Muscle layer of duodenum (tissue), 2 donors: ENCODE measurements at regions not wholly inside any gene's neighbourhood (a gene's known extent, or its start where the extent isn't known, plus 50 kb on each side); places are given as distances from the start of the nearest gene placed in this dataset.

Experiments
- H3K27ac ChIP-seq: one replicate; pipeline ENCODE4 v1.7.0; 2013; ENCODE audit warnings: mild to moderate bottlenecking, low read length
- H3K27me3 ChIP-seq: one replicate; pipeline ENCODE4 v1.7.0; 2013; ENCODE audit warnings: low read depth, mild to moderate bottlenecking, control low read depth, low read length
- H3K36me3 ChIP-seq, 2 donors: one replicate each; pipeline ENCODE4 v1.7.0; 2013; ENCODE audit warnings: low read length in 2 of 2, control low read depth in 1 of 2, mild to moderate bottlenecking in 1 of 2; ENCODE audit not compliant: insufficient read depth in 2 of 2, control insufficient read depth in 1 of 2
- H3K4me1 ChIP-seq, 2 donors: one replicate each; pipeline ENCODE4 v1.7.0; 2013; ENCODE audit warnings: low read length in 2 of 2, mild to moderate bottlenecking in 2 of 2, control low read depth in 1 of 2, moderate library complexity in 1 of 2; ENCODE audit not compliant: insufficient read depth in 2 of 2, control insufficient read depth in 1 of 2
- H3K4me3 ChIP-seq, 2 donors: one replicate each; pipeline ENCODE4 v1.7.0; 2013; ENCODE audit warnings: low read length in 2 of 2, low read depth in 1 of 2, mild to moderate bottlenecking in 1 of 2
- H3K9me3 ChIP-seq, 2 donors: one replicate each; pipeline ENCODE4 v1.7.0; 2013; ENCODE audit warnings: low read length in 2 of 2, control low read depth in 1 of 2, mild to moderate bottlenecking in 1 of 2; ENCODE audit not compliant: control insufficient read depth in 1 of 2
- donor health status: healthy.

GRCh38 chr5:67335426-67335825, 138.8 kb upstream of the CD180 start:
- H3K36me3 ChIP-seq = no peaks in the 10 kb centered on the region
- H3K9me3 ChIP-seq = no peaks in the 10 kb centered on the region
- H3K4me3 ChIP-seq = no peak overlapping the region
- no peaks in the 10 kb centered on the region for H3K27me3 ChIP-seq
- H3K27ac ChIP-seq = no peak overlapping the region
- no peaks in the 10 kb centered on the region for H3K4me1 ChIP-seq

- Histone ChIP-seq H3K27ac (no peak overlapping the region), H3K4me3 (no peak overlapping the region), H3K9me3 (no peaks in the 10 kb centered on the region), H3K4me1 (no peaks in the 10 kb centered on the region), H3K36me3 (no peaks in the 10 kb centered on the region), H3K27me3 (no peaks in the 10 kb centered on the region)
Measured at GRCh38 chr5:67334373-67334772, 137.8 kb upstream of the CD180 start.

- H3K4me3 ChIP-seq = no peak overlapping the region
- H3K27ac ChIP-seq = no peak overlapping the region
- H3K36me3 ChIP-seq = no peaks in the 10 kb centered on the region
- no peaks in the 10 kb centered on the region for H3K4me1 ChIP-seq
- no peaks in the 10 kb centered on the region for H3K27me3 ChIP-seq
- no peaks in the 10 kb centered on the region for H3K9me3 ChIP-seq
Measured at GRCh38 chr5:67333171-67333570, 136.6 kb upstream of the CD180 start.

- Histone ChIP-seq H3K36me3 (no peaks in the 10 kb centered on the region), H3K27ac (no peak overlapping the region), H3K27me3 (no peaks in the 10 kb centered on the region), H3K4me1 (no peaks in the 10 kb centered on the region), H3K4me3 (no peak overlapping the region), H3K9me3 (no peaks in the 10 kb centered on the region)
Measured at GRCh38 chr5:67331296-67331925, 134.8 kb upstream of the CD180 start.

- no peak overlapping the region for H3K27ac ChIP-seq
- H3K4me1 ChIP-seq = no peaks in the 10 kb centered on the region
- no peaks in the 10 kb centered on the region for H3K9me3 ChIP-seq
- H3K36me3 ChIP-seq = no peaks in the 10 kb centered on the region
- H3K27me3 ChIP-seq = no peaks in the 10 kb centered on the region
- H3K4me3 ChIP-seq = no peak overlapping the region
Measured at GRCh38 chr5:67319935-67320725, 123.5 kb upstream of the CD180 start.

GRCh38 chr5:67318746-67319145, 122.1 kb upstream of the CD180 start:
- no peaks in the 10 kb centered on the region for H3K4me1 ChIP-seq
- H3K36me3 ChIP-seq = no peaks in the 10 kb centered on the region
- H3K9me3 ChIP-seq = peaks cover 0 to 3% of the 10 kb centered on the region in 2 donors
- H3K27me3 ChIP-seq = no peaks in the 10 kb centered on the region
- no peak overlapping the region for H3K27ac ChIP-seq
- no peak overlapping the region for H3K4me3 ChIP-seq

GRCh38 chr5:67317603-67318002, 121.0 kb upstream of the CD180 start:
- H3K4me3 ChIP-seq = no peak overlapping the region
- no peaks in the 10 kb centered on the region for H3K4me1 ChIP-seq
- H3K9me3 ChIP-seq = peaks cover 0 to 4% of the 10 kb centered on the region in 2 donors
- H3K27me3 ChIP-seq = no peaks in the 10 kb centered on the region
- H3K36me3 ChIP-seq = no peaks in the 10 kb centered on the region
- no peak overlapping the region for H3K27ac ChIP-seq

- H3K4me3 ChIP-seq = no peak overlapping the region
- H3K4me1 ChIP-seq = no peaks in the 10 kb centered on the region
- peaks cover 0 to 6% of the 10 kb centered on the region in 2 donors for H3K9me3 ChIP-seq
- no peak overlapping the region for H3K27ac ChIP-seq
- no peaks in the 10 kb centered on the region for H3K27me3 ChIP-seq
- no peaks in the 10 kb centered on the region for H3K36me3 ChIP-seq
Measured at GRCh38 chr5:67316695-67317094, 120.1 kb upstream of the CD180 start.

GRCh38 chr5:67315082-67315989, 118.7 kb upstream of the CD180 start:
- Histone ChIP-seq H3K36me3 (no peaks in the 10 kb centered on the region), H3K27ac (no peak overlapping the region), H3K27me3 (no peaks in the 10 kb centered on the region), H3K4me1 (no peaks in the 10 kb centered on the region), H3K9me3 (peaks cover 0 to 6% of the 10 kb centered on the region in 2 donors), H3K4me3 (no peak overlapping the region)

- Histone ChIP-seq H3K36me3 (no peaks in the 10 kb centered on the region), H3K4me3 (no peak overlapping the region), H3K27ac (no peak overlapping the region), H3K27me3 (no peaks in the 10 kb centered on the region), H3K4me1 (peaks cover 0 to 5% of the 10 kb centered on the region in 2 donors), H3K9me3 (peaks cover 0 to 6% of the 10 kb centered on the region in 2 donors)
Measured at GRCh38 chr5:67311701-67312100, 115.1 kb upstream of the CD180 start.

- Histone ChIP-seq H3K27me3 (no peaks in the 10 kb centered on the region), H3K27ac (no peak overlapping the region)
Measured at GRCh38 chr5:67311208-67311607, 114.6 kb upstream of the CD180 start.

More at GRCh38 chr5:67311208-67311607, 114.6 kb upstream of the CD180 start:
- H3K4me3 ChIP-seq = no peak overlapping the region
- peaks cover 0 to 6% of the 10 kb centered on the region in 2 donors for H3K9me3 ChIP-seq
- peaks cover 0 to 9% of the 10 kb centered on the region in 2 donors for H3K4me1 ChIP-seq
- H3K36me3 ChIP-seq = no peaks in the 10 kb centered on the region
